ENCODE measurements at regions not wholly inside any gene's neighbourhood (a gene's known extent, or its start where the extent isn't known, plus 50 kb on each side); places are given as distances from the start of the nearest gene placed in this dataset.

DNA sequence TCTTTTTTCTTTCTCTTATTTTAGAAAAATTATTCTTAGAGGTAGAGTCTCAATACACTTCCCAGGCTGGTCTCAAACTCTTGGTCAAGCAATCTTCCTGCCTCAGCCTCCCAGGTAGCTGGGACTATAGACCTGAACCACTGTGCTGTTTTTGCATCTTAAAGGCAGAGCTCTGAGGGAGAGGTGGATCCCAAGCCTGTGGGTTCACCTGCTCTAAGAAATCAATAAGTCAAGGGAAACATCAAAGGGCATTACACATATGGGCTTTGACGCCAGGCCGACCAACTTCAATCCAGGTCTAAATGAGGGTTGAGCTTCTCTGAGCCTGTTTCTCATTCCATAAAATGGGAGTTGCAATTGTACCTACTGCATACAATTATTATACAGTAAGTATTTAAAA lies 223.9 kb downstream of the LY86 start:
- Histone ChIP-seq H3K4me1 (peaks cover 13% of the 10 kb centered on the region), H3K36me3 (ENCODE audit: insufficient read depth in 1 of 2, low read depth in 1 of 2) (no peaks in the 10 kb centered on the region), H3K9me3 (no peaks in the 10 kb centered on the region), H3K27me3 (ENCODE audit: insufficient read depth in 3 of 3, low read length in 2 of 3) (no peaks in the 10 kb centered on the region), H3K27ac (no peak overlapping the region), H3K4me3 (no peak overlapping the region)
- DNase-seq (no peak), ATAC-seq (no peak)
- intact Hi-C loops (cut with DNase I): no loop called here
- TF ChIP-seq CTCF (IDR thresholded peaks at IDR 0.05): no peak
- 95 to 100% (median 98%) methylated on average over 2 of the region's 2 CpGs for WGBS, 3 donors

DNA sequence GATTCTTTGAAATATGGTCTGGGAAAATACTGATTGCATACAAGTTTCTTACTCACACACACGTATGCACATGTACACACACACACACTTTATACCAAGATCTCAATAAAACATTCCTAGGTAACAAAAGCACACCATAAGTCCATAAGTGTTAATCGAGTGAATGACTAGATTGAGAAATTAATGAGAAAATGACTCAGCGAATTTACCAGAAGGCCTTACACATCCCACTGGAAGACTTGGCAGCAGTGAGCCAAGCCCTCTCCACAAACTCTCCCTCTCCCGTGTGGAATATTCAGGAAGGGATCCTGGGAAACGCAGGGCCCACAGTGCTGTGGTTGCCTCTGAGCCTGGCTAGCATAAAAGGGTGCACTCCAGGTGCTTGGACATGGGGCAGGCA lies 227.2 kb downstream of the LY86 start:
- Histone ChIP-seq H3K9me3 (no peaks in the 10 kb centered on the region), H3K4me3 (no peak overlapping the region), H3K4me1 (peaks cover 12% of the 10 kb centered on the region), H3K27ac (no peak overlapping the region), H3K36me3 (ENCODE audit: insufficient read depth in 1 of 2, low read depth in 1 of 2) (no peaks in the 10 kb centered on the region), H3K27me3 (ENCODE audit: insufficient read depth in 3 of 3, low read length in 2 of 3) (no peaks in the 10 kb centered on the region)
- intact Hi-C loops (cut with DNase I): no loop called here
- 84 to 86% (median 86%) methylated on average over 5 of the region's 5 CpGs for WGBS, 3 donors
- no peak for TF ChIP-seq CTCF (IDR thresholded peaks at IDR 0.05)
- DNase-seq: no peak
- no peak for ATAC-seq

DNA sequence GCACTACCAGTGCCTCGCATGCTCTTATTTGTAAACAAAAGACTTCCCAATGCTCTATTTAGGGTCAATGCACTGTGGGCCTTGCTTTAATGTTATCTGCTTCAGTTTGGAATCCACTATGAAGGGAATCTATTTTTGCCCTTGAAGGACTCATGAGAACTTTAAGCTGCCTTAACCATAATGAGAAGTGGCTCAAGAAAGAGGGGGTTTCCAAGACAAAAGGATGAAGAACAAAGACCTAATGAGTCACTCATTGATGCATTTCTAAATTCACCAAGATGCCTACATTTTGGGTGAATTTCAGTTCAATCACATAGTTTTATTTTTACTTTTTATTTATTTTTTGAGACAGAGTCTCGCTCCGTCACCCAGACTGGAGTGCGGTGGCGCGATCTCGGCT lies 228.2 kb downstream of the LY86 start:
- TF ChIP-seq CTCF (IDR thresholded peaks at IDR 0.05): no peak
- Histone ChIP-seq H3K27me3 (ENCODE audit: insufficient read depth in 3 of 3, low read length in 2 of 3) (no peaks in the 10 kb centered on the region), H3K36me3 (ENCODE audit: insufficient read depth in 1 of 2, low read depth in 1 of 2) (no peaks in the 10 kb centered on the region), H3K9me3 (no peaks in the 10 kb centered on the region), H3K4me1 (peaks cover 2% of the 10 kb centered on the region), H3K27ac (no peak overlapping the region), H3K4me3 (no peak overlapping the region)
- DNase-seq (no peak), ATAC-seq (no peak)
- intact Hi-C loops (cut with DNase I): no loop called here
- 89 to 98% (median 91%) methylated on average over 7 of the region's 7 CpGs for WGBS, 3 donors

GRCh38 chr6:6818078-6818639 lies 229.6 kb downstream of the LY86 start:
- no peak for TF ChIP-seq CTCF (IDR thresholded peaks at IDR 0.05)
- Histone ChIP-seq H3K9me3 (no peaks in the 10 kb centered on the region), H3K27ac (no peak overlapping the region), H3K4me3 (no peak overlapping the region), H3K4me1 (no peaks in the 10 kb centered on the region), H3K27me3 (ENCODE audit: insufficient read depth in 3 of 3, low read length in 2 of 3) (no peaks in the 10 kb centered on the region), H3K36me3 (ENCODE audit: insufficient read depth in 1 of 2, low read depth in 1 of 2) (no peaks in the 10 kb centered on the region)
- intact Hi-C loops (cut with DNase I): no loop called here
- WGBS, 3 donors: 90 to 93% (median 92%) methylated on average over 10 of the region's 10 CpGs
- ATAC-seq (no peak), DNase-seq (no peak)

DNA sequence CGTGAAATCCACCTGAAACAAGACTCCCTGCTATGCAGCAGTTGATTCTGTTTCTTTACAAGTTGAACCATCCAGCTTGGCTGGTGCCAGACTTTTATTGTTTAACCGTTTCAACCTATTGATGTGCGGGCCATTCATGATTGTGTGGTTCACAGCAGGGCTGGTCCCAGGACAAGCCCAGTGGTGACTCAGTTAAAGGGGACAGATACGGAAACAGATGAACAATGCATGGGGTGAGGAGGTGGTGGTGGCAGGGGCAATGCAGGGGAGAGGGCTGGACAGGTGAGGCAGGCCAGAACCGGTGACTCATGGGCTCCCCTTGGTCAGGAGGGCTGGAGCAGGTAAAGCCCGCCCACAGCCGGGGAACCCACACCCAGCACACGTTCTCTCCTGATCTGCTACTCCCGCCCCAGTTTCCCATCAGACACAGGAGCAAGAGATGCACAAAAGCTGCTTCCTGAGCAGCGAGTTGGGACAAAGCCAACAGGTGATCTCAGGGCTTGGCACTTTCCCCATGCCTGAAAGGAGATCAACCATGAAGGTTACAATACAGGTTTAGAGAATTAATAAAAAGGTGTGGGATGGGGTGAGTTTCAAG lies 232.2 kb downstream of the LY86 start:
- H3K36me3 ChIP-seq (ENCODE audit: insufficient read depth in 1 of 2, low read depth in 1 of 2): no peaks in the 10 kb centered on the region
- DNase-seq: no peak
- no peak for ATAC-seq
- TF ChIP-seq CTCF (IDR thresholded peaks at IDR 0.05): no peak
- intact Hi-C loops (cut with DNase I): loop anchor here in 1 of 2 donors (5.0 kb wide), 1 partner anchor 68 kb away; no protein-coding TSS in a partner anchor
- H3K9me3 ChIP-seq: no peaks in the 10 kb centered on the region
- no peaks in the 10 kb centered on the region for H3K27me3 ChIP-seq (ENCODE audit: insufficient read depth in 3 of 3, low read length in 2 of 3)
- no peak overlapping the region for H3K27ac ChIP-seq
- WGBS, 3 donors: 60 to 72% (median 71%) methylated on average over 10 of the region's 10 CpGs
- peaks cover 16% of the 10 kb centered on the region for H3K4me1 ChIP-seq
- no peak overlapping the region for H3K4me3 ChIP-seq
